ENCODE measurements at regions not wholly inside any gene's neighbourhood (a gene's known extent, or its start where the extent isn't known, plus 50 kb on each side); places are given as distances from the start of the nearest gene placed in this dataset.

- TF ChIP-seq POLR2A (IDR thresholded peaks at IDR 0.05; ENCODE audit: low read depth, low read length) (no peak), POLR2AphosphoS5 (IDR thresholded peaks at IDR 0.05; ENCODE audit: low read depth, low read length) (no peak), SPI1 (IDR thresholded peaks at IDR 0.05; ENCODE audit: low read depth, low read length) (no peak), TAF1 (IDR thresholded peaks at IDR 0.05; ENCODE audit: low read depth, low read length) (no peak), POU2F2 (IDR thresholded peaks at IDR 0.05; ENCODE audit: low read depth, low read length) (no peak), PAX5 (IDR thresholded peaks at IDR 0.05; ENCODE audit: insufficient read depth, low read length, severe bottlenecking) (no peak)
These were observed 428.5 kb downstream of the TMEM135 start for GRCh38 chr11:87466223-87466622.
